Thyroid gland (tissue), 4 donors: ENCODE measurements at regions not wholly inside any gene's neighbourhood (a gene's known extent, or its start where the extent isn't known, plus 50 kb on each side); places are given as distances from the start of the nearest gene placed in this dataset.

ENCODE experiments used
- DNase-seq, 2 donors: peaks; one replicate each; pipeline ENCODE4 v3.0.0-alpha.2; 2019
- H3K27ac ChIP-seq, 3 donors: fragments of 200-600 bp; sonication (generic); 1 replicate in 2 of 3; 2 replicates in 1 of 3; pipeline ENCODE4 v1.5.1; 2016 to 2019; ENCODE audit warnings: mild to moderate bottlenecking in 1 of 3, moderate library complexity in 1 of 3
- H3K27me3 ChIP-seq: fragments of 200-600 bp; sonication (generic); one replicate; pipeline ENCODE4 v1.5.1; 2019
- H3K36me3 ChIP-seq, 2 donors: fragments of 200-600 bp; sonication (generic); one replicate each; pipeline ENCODE4 v1.5.1; 2016 to 2019
- H3K4me1 ChIP-seq, 2 donors: fragments of 200-600 bp; sonication (generic); one replicate each; pipeline ENCODE4 v1.5.1; 2017 to 2019
- H3K4me3 ChIP-seq, 3 donors: fragments of 200-600 bp; sonication (generic); replicated peaks in 1 of 3; 1 replicate in 2 of 3; 2 replicates in 1 of 3; pipeline ENCODE4 v1.5.1; 2016; ENCODE audit warnings: mild to moderate bottlenecking in 1 of 3
- H3K9me3 ChIP-seq: fragments of 200-600 bp; sonication (generic); one replicate; pipeline ENCODE4 v1.5.1; 2017
- POLR2A ChIP-seq, 2 donors: fragments of 450-650 bp; IDR thresholded peaks; one replicate each; pipeline ENCODE4 v1.6.1; 2017; ENCODE audit warnings: antibody characterized with exemption in 2 of 2, mild to moderate bottlenecking in 2 of 2, moderate library complexity in 1 of 2
- WGBS, 2 donors: methylation state at CpG; one replicate each; pipeline ENCODE4 v1.1.5; 2017; 5-methylcytosine and 5-hydroxymethylcytosine counted together
- intact Hi-C: fragments of 100-400 bp; cut with DNase I; formaldehyde crosslinking; loops from one replicate; pipeline ENCODE4 v1.15.1; 2023
- TF ChIP-seq, protein P1 (sequence below), 6 experiments: fragments of 200-600 bp in 3 of 6; fragments of 450-650 bp in 3 of 6; sonication (generic) in 3 of 6; IDR thresholded peaks; one replicate each; pipeline ENCODE4 v1.5.1; 2016 to 2019; ENCODE audit warnings: antibody characterized with exemption in 6 of 6, mild to moderate bottlenecking in 2 of 6, inconsistent platforms in 1 of 6, moderate library complexity in 1 of 6

DNA sequence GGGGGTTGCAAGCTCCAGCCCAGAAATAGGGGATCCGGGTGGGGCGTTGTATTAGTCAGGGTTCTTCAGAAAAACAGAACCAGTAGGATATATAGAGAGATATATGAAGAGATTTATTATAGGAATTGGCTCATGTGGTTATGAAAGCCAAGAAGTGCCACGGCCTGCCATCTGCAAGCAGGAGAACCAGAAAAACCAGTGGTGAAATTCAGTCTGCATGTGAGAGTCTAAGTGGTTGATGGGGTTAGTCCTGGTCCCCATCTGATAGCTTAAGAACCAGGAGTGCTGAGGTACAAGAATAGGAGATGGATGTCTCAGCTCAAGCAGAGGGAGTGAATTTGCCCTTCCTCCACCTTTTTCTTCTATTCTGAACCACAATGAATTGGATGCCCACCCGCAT is 123.4 kb upstream of the APC start:
- Histone ChIP-seq H3K4me1 (no peaks in the 10 kb centered on the region), H3K27ac (no peak overlapping the region), H3K4me3 (no peak overlapping the region), H3K27me3 (no peaks in the 10 kb centered on the region), H3K36me3 (no peaks in the 10 kb centered on the region), H3K9me3 (no peaks in the 10 kb centered on the region)
- whole genome bisulfite sequencing, 2 donors, result 88 to 94% methylated on average over 4 of the region's 4 CpGs
- no peak for TF ChIP-seq POLR2A (IDR thresholded peaks at IDR 0.05)
- TF ChIP-seq, protein P1, sequence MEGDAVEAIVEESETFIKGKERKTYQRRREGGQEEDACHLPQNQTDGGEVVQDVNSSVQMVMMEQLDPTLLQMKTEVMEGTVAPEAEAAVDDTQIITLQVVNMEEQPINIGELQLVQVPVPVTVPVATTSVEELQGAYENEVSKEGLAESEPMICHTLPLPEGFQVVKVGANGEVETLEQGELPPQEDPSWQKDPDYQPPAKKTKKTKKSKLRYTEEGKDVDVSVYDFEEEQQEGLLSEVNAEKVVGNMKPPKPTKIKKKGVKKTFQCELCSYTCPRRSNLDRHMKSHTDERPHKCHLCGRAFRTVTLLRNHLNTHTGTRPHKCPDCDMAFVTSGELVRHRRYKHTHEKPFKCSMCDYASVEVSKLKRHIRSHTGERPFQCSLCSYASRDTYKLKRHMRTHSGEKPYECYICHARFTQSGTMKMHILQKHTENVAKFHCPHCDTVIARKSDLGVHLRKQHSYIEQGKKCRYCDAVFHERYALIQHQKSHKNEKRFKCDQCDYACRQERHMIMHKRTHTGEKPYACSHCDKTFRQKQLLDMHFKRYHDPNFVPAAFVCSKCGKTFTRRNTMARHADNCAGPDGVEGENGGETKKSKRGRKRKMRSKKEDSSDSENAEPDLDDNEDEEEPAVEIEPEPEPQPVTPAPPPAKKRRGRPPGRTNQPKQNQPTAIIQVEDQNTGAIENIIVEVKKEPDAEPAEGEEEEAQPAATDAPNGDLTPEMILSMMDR (IDR thresholded peaks at IDR 0.05), result no peak
- intact Hi-C loops, result no loop called here
- no peak for DNase-seq

DNA sequence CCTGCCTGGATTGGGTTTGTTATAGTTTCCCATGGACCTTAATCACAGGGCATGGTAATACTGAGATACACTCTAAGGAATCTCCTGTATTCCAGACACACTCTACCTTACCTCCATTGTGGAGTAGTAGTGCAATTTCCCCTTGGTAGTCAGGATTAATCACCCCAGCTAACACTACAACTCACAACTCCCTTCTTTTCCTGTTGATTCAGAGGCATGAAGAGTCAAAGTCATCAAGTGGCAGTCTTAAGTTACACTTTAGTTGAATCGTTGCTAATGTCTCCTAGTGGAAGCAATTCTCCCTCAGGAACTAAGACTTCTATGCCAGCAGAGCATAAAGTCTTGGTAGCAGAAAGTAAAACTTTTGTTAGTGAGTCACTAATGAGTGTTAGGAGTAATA is 122.7 kb upstream of the APC start:
- Histone ChIP-seq H3K27ac (no peak overlapping the region), H3K27me3 (no peaks in the 10 kb centered on the region), H3K9me3 (no peaks in the 10 kb centered on the region), H3K4me1 (no peaks in the 10 kb centered on the region), H3K4me3 (no peak overlapping the region), H3K36me3 (no peaks in the 10 kb centered on the region)
- DNase-seq, result no peak
- WGBS, 2 donors, result 13 to 16% methylated on average over 1 of the region's 1 CpG
- TF ChIP-seq, protein P1 (IDR thresholded peaks at IDR 0.05), result no peak
- TF ChIP-seq POLR2A (IDR thresholded peaks at IDR 0.05), result no peak
- intact Hi-C loops, result no loop called here

DNA sequence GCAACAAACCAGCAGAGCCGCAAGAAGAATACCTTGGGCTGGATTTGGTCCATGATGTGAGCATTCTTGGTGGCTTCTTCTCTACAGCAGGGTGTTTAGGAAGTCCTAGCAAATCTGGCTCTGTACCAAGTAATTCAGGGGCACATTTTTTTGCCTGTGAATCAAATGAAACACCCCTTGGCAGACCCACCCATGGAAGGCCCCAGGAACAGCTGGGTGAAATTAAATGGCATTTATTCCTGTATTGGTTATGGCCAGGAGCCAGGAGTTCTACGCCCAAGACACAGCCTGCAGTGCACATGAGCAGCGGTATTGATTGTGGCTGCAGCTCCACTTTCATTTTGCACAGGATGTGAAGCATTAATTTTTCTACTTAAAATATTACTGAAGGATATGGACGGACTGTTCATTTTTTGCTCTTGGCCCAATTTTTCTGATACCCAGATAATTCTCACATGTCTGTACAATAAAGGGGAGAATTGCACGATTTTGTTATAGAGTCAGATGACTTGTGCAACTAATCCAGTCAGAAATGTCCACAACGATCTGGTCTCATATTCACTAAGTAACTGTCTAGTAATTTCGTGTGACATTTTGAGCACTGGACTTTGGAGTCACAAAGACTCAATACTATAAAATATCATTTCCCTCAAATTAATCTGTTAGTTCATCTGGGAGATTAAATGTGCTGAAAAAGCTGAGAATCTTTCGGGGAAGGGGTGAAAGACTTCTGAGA is 120.7 kb upstream of the APC start:
- intact Hi-C loops, result no loop called here
- Histone ChIP-seq H3K4me1 (no peaks in the 10 kb centered on the region), H3K27me3 (no peaks in the 10 kb centered on the region), H3K36me3 (no peaks in the 10 kb centered on the region), H3K4me3 (no peak overlapping the region), H3K9me3 (no peaks in the 10 kb centered on the region), H3K27ac (no peak overlapping the region)
- no peak for DNase-seq
- 89 to 91% methylated on average over 8 of the region's 8 CpGs for WGBS, 2 donors
- TF ChIP-seq POLR2A (IDR thresholded peaks at IDR 0.05), result no peak

DNA sequence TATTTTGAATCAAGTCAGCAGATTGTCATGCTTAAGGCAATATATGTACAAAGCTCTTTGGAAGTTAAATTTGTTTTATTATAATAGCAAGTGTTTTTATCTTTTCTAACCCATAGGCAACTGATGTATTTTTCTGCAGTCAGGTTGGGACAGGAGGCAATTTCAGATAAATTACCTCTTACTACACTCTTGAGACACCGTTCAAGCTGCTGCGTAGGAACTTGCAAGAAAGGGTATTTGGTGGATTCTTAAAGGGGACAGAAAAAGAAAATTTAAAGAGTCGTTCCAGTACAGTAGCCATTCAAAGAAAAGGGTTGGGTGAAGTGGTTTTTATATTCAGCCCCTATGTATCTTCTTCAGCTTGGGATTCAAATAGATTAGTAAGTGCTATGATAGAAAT is 112.4 kb upstream of the APC start:
- intact Hi-C loops, result no loop called here
- WGBS, 2 donors, result 30 to 52% methylated on average over 3 of the region's 3 CpGs
- TF ChIP-seq, protein P1 (IDR thresholded peaks at IDR 0.05), result no peak
- no peak for TF ChIP-seq POLR2A (IDR thresholded peaks at IDR 0.05)

DNA sequence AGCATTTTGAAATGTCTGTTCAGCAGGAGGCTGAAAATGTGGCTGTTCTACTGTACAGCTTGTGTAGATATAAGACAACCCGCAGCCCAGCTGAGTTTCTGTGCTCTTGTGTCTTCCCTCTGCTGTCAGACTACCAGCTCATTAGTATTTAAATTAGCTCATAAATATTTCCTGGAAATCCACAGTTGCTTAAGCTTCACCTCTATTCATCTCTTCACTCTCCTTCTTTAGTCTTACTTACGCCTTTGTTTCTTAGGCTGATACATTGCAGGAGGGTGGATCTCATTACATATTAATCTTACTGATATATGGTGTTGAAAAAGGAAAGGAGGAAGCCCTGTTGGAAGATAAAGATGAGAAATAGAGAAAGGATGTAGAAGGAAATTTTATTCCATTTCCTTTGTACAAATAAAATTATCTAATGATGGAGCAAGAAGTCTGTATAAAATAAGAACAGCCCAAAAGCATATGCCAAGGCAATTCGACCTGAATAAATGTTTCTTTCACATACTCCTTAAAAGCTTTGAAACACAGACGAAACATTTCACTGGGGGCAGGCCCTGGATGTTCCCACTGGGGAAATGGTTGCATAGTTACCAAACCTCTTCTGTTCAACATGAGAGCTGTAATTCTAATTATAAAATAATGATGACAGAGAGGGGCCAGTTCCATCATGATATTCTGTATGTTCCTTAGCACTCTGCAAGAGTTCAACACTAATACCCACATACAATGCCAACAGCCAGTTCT is 111.8 kb upstream of the APC start:
- no peak for DNase-seq
- intact Hi-C loops, result no loop called here
- Histone ChIP-seq H3K4me1 (peaks cover 0 to 10% of the 10 kb centered on the region in 2 donors), H3K4me3 (no peak overlapping the region), H3K27ac (no peak overlapping the region), H3K36me3 (no peaks in the 10 kb centered on the region), H3K9me3 (no peaks in the 10 kb centered on the region), H3K27me3 (no peaks in the 10 kb centered on the region)
- TF ChIP-seq, protein P1 (IDR thresholded peaks at IDR 0.05), result no peak
- no peak for TF ChIP-seq POLR2A (IDR thresholded peaks at IDR 0.05)
- 75 to 76% methylated on average over 4 of the region's 4 CpGs for WGBS, 2 donors

More for the DNA sequence above, 112.4 kb upstream of the APC start:
- Histone ChIP-seq H3K27me3 (no peaks in the 10 kb centered on the region), H3K4me3 (no peak overlapping the region), H3K9me3 (no peaks in the 10 kb centered on the region), H3K4me1 (peaks cover 0 to 10% of the 10 kb centered on the region in 2 donors), H3K27ac (no peak overlapping the region), H3K36me3 (no peaks in the 10 kb centered on the region)
- DNase-seq, result no peak
